Activated CD8-positive, alpha-beta T cell treated with anti-CD3 and anti-CD28 coated beads, Interleukin-2, amount 10 ng/mL, durations not matched to agents 7 days and 5 days (primary cell): ENCODE measurements at regions not wholly inside any gene's neighbourhood (a gene's known extent, or its start where the extent isn't known, plus 50 kb on each side); places are given as distances from the start of the nearest gene placed in this dataset.

Experiments
- ATAC-seq: fragments of 150-1000 bp; cut with Tn5 transposase; one replicate; pipeline ENCODE4 v1.10.0; 2021; ENCODE audit warnings: moderate library complexity
- CTCF ChIA-PET: fragments of 350-600 bp; sonication (Branson Sonifier 250); formaldehyde crosslinking; loops from one replicate; lab custom pipeline; 2021; ENCODE audit warnings: antibody characterized with exemption; lab: Charles Lee
- POLR2A ChIA-PET: fragments of 350-600 bp; sonication (Branson Sonifier 250); formaldehyde crosslinking; loops from one replicate; lab custom pipeline; 2021; ENCODE audit warnings: antibody characterized with exemption; lab: Charles Lee
- DNase-seq: peaks from one replicate; pipeline ENCODE4 v3.0.0-alpha.2; 2020
- H3K27ac Mint-ChIP-seq: one replicate; pipeline ENCODE4 v1.8.0; 2021; ENCODE audit warnings: mild to moderate bottlenecking, mixed read lengths
- H3K27me3 Mint-ChIP-seq: one replicate; pipeline ENCODE4 v1.8.0; 2021; ENCODE audit warnings: low read depth, mixed read lengths
- H3K36me3 Mint-ChIP-seq: one replicate; pipeline ENCODE4 v1.8.0; 2021; ENCODE audit warnings: low read depth, mixed read lengths
- H3K4me1 Mint-ChIP-seq: one replicate; pipeline ENCODE4 v1.8.0; 2021; ENCODE audit warnings: low read depth, mixed read lengths
- H3K4me3 Mint-ChIP-seq: one replicate; pipeline ENCODE4 v1.8.0; 2021; ENCODE audit warnings: mild to moderate bottlenecking, mixed read lengths
- H3K9me3 Mint-ChIP-seq: one replicate; pipeline ENCODE4 v1.8.0; 2022; ENCODE audit warnings: mixed read lengths; ENCODE audit not compliant: insufficient read depth

DNA sequence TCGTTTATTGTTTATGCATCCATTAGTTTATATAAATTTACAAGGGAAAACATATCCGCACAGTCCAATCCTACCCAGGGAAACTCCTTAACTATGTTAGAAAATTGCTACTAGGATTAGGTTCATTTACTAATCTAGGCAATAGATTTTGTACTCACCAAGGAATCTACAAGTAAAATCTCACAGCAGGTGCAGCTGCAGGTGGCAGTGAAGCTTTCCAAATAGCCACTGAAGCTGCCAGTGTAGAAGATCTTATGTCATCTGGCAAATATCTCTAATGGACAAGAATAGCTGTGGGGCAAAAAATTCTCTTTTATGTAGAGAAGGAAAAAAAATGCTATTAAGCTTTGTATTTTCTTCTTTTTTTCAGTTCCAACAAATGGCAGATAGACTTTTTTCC lies 963.4 kb upstream of the ADGRL4 start:
- H3K36me3 Mint-ChIP-seq: no peaks in the 10 kb centered on the region
- no peaks in the 10 kb centered on the region for H3K27me3 Mint-ChIP-seq
- ATAC-seq (no peak), DNase-seq (no peak)
- H3K9me3 Mint-ChIP-seq: peaks cover 5% of the 10 kb centered on the region
- H3K4me3 Mint-ChIP-seq: no peak overlapping the region
- CTCF ChIA-PET: no interaction called here
- no peak overlapping the region for H3K27ac Mint-ChIP-seq
- POLR2A ChIA-PET: no interaction called here
- H3K4me1 Mint-ChIP-seq: no peaks in the 10 kb centered on the region

DNA sequence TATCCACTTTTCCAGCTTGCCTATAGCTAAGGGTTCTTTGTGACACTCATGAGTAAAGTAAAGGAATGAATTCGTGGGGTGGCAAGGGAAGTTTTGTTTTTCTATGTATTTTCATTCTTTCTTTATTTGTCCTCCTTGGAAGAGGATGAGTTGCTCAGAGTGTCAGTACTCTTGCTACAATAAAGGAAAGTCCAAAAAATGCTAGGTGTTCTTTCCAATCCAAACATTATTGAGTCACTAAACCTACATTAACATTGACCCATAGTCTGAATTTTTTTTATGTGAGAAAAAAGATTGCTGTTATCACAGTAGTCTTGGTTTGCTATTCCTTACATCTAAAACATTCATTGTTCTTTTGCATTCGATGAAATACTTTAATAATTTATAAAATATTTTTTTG lies 959.9 kb upstream of the ADGRL4 start:
- ATAC-seq (no peak), DNase-seq (no peak)
- H3K4me1 Mint-ChIP-seq: no peaks in the 10 kb centered on the region
- POLR2A ChIA-PET: no interaction called here
- H3K36me3 Mint-ChIP-seq: no peaks in the 10 kb centered on the region
- no peaks in the 10 kb centered on the region for H3K27me3 Mint-ChIP-seq
- H3K4me3 Mint-ChIP-seq: no peak overlapping the region
- no peaks in the 10 kb centered on the region for H3K9me3 Mint-ChIP-seq
- CTCF ChIA-PET: no interaction called here
- no peak overlapping the region for H3K27ac Mint-ChIP-seq

DNA sequence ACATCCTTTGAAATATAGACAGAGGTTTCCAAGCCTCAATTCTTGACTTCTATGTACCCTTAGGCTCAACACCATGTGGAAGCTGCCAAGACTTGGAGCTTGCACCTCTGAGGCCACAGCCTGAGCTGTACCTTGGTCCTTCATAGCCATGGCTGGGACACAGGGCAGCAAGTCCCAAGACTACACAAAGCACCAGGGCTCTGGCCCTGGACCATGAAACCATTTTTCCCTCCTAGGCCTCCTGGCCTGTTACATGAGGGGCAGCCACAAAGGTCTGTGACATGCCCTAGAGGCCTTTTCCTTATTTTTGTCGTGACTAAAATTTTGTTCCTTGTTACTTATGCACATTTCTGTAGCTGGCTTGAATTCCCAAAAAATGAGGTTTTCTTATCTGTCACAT lies 953.1 kb upstream of the ADGRL4 start:
- H3K9me3 Mint-ChIP-seq: peaks cover 6% of the 10 kb centered on the region
- POLR2A ChIA-PET: no interaction called here
- DNase-seq (no peak), ATAC-seq (no peak)
- H3K4me3 Mint-ChIP-seq: no peak overlapping the region
- H3K27ac Mint-ChIP-seq: no peak overlapping the region
- H3K4me1 Mint-ChIP-seq: no peaks in the 10 kb centered on the region
- H3K27me3 Mint-ChIP-seq: no peaks in the 10 kb centered on the region
- CTCF ChIA-PET: no interaction called here
- no peaks in the 10 kb centered on the region for H3K36me3 Mint-ChIP-seq

DNA sequence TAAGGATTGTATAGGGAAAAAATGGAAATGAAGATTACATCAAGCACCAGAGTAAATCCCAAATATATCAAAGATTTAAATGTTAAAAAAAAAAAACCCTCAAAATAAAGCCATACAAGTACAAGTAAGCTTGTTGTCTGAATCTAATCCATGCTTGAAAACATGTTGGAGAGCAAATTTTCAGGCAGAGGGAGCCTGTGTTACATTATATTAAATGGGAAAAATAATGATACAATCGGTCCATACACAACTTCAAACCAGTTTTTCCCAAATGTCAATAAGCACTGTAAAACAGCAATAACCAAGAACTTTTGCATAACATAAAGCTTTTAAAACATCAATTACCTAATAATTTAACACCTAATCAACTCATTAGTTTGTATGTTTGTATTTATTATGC lies 949.4 kb upstream of the ADGRL4 start:
- ATAC-seq (no peak), DNase-seq (no peak)
- H3K9me3 Mint-ChIP-seq: peaks cover 6% of the 10 kb centered on the region
- H3K27me3 Mint-ChIP-seq: no peaks in the 10 kb centered on the region
- H3K27ac Mint-ChIP-seq: no peak overlapping the region
- ChIA-PET CTCF (no interaction called here), POLR2A (no interaction called here)
- no peaks in the 10 kb centered on the region for H3K36me3 Mint-ChIP-seq
- no peak overlapping the region for H3K4me3 Mint-ChIP-seq
- H3K4me1 Mint-ChIP-seq: no peaks in the 10 kb centered on the region

DNA sequence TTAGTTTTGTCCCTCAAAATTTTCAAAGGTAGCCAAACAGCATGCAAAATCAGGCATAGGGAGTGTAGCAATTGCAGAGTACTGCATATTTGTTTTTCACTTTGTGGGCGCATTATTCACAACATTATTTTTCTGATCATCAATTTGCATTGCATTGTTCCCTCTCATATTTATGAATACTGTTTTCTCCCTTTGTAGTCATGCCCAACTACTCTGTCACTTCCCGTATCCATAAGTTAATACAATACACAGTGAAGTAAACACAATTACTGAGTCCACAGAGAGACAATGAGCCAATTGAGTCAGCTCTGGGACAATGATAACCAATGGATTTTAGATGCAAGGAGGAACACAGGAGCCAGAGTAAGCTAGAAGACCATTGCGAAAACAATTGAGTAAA lies 944.0 kb upstream of the ADGRL4 start:
- H3K4me3 Mint-ChIP-seq: no peak overlapping the region

DNA sequence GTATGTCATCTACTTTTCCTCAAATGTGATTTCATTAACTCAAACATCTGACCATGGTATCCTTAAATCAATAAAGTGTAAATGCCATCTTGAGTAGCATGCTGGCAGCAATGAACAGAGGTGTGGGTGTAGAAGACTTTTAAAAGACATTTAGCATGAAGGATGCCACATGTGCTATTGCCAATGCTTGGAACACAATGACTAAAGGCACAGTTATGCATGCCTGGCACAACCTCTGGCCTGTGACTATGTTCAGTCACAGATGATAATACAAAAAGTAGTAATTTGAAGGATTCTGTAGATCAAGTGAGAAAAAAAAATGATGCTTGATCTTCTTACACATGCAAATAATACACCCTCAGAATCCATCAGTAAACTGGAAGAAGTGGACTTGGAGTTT lies 938.9 kb upstream of the ADGRL4 start:
- Mint-ChIP-seq H3K36me3 (no peaks in the 10 kb centered on the region), H3K4me1 (no peaks in the 10 kb centered on the region), H3K4me3 (no peak overlapping the region), H3K9me3 (no peaks in the 10 kb centered on the region), H3K27ac (no peak overlapping the region), H3K27me3 (no peaks in the 10 kb centered on the region)
- ChIA-PET CTCF (no interaction called here), POLR2A (no interaction called here)
- DNase-seq (no peak), ATAC-seq (no peak)

More for the DNA sequence above, 944.0 kb upstream of the ADGRL4 start:
- ChIA-PET CTCF (no interaction called here), POLR2A (no interaction called here)
- Mint-ChIP-seq H3K27ac (no peak overlapping the region), H3K36me3 (no peaks in the 10 kb centered on the region), H3K9me3 (peaks cover 6% of the 10 kb centered on the region), H3K4me1 (no peaks in the 10 kb centered on the region), H3K27me3 (no peaks in the 10 kb centered on the region)
- ATAC-seq: no peak
- no peak for DNase-seq

DNA sequence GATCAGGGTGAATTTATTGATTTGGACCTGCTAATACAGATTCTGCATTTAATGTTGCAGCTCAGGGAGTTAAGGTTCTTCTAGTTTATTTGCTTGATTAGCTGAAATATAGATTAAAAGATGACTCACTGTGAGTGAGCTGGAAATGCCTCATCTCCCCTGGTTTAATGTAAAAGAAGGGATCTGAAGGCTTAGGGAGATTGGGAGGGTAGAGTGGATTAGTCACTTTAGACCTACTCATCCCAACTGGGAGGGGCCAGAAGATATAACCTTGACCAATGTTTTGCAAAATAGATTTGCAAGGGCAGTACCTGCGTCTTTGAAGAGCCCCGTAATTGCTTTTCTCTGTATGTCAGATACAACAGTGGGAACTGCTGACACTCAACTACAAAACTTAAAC lies 922.8 kb upstream of the ADGRL4 start:
- ChIA-PET CTCF (no interaction called here), POLR2A (no interaction called here)
- Mint-ChIP-seq H3K4me1 (no peaks in the 10 kb centered on the region), H3K36me3 (no peaks in the 10 kb centered on the region), H3K27me3 (no peaks in the 10 kb centered on the region), H3K9me3 (peaks cover 7% of the 10 kb centered on the region), H3K4me3 (no peak overlapping the region), H3K27ac (no peak overlapping the region)
- ATAC-seq (no peak), DNase-seq (no peak)

DNA sequence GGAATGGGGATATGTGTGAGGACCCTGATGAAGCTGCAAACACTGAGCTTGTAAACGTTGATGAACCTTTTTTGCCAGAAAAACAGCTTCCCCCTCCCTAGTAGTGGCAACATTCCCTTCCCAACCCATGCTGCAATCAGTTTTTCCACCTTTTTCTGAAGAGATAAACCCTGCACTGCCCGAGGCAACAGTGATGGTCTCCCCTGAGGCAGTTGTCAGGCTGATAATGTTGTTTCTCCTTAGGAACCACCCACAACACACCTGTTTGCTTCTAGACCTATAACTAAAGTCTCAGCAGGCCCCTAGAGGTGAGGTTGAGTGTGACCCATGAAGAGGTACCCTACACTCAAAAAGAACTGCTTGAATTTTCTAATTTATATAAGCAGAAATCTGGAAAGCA lies 922.4 kb upstream of the ADGRL4 start:
- H3K27ac Mint-ChIP-seq: no peak overlapping the region
- H3K27me3 Mint-ChIP-seq: no peaks in the 10 kb centered on the region

DNA sequence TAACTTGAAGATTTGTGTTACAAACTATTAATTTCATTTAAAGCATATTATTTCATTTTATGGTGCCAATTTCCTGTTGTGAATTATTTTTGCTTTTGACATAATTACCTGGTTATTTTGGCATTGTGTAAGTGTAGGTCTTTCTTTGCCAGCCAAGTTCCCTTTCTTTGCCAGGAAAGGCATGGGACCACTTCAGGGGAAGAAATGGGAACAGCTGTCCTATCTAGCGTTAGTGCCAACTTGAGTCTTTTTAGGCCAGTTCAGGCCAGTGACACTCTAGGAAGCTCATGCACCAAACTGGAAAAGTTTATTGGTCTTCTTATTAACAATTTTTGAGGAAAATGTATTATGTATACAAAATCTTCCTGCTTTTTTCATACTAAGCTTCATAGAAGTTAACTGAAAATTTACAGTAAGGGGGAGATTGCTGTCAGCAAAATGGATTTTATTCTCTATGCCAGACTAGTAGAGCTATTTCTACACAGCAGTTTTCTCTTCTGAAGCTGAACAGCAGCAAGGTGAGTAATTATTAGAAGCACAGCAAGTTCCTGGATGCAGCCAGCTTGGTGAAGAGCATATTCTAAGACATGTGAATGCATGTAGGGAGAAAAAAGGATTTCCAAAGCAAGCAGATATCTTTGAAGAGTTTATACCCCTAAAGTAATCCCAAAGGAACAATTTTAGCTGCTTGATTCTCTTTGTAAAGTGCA lies 914.6 kb upstream of the ADGRL4 start:
- Mint-ChIP-seq H3K27ac (no peak overlapping the region), H3K4me1 (no peaks in the 10 kb centered on the region), H3K27me3 (no peaks in the 10 kb centered on the region), H3K36me3 (no peaks in the 10 kb centered on the region), H3K9me3 (peaks cover 18% of the 10 kb centered on the region), H3K4me3 (no peak overlapping the region)
- ATAC-seq (no peak), DNase-seq (no peak)
- CTCF ChIA-PET: no interaction called here
- POLR2A ChIA-PET: no interaction called here

More for the DNA sequence above, 922.4 kb upstream of the ADGRL4 start:
- Mint-ChIP-seq H3K4me1 (no peaks in the 10 kb centered on the region), H3K4me3 (no peak overlapping the region), H3K9me3 (peaks cover 8% of the 10 kb centered on the region), H3K36me3 (no peaks in the 10 kb centered on the region)
- CTCF ChIA-PET: no interaction called here
- POLR2A ChIA-PET: no interaction called here
- DNase-seq: no peak
- no peak for ATAC-seq

DNA sequence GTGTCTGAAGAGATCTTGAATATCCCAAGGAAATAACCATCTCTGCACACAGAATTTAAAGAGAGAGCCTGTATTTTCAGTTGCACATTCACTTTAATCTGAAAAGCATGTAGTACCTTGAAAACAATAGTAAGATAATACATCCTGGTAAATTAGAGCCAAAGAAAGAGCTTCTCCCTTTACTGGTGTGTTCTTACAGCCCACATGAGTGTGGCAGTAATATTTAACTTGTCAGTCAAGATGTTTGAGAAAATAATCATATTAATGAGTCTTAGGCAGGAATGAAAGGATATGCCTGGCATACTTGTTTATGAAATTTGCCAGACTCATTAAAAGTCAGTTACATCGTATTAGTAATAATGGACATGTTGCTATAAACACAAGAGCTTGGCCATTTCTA lies 908.4 kb upstream of the ADGRL4 start:
- POLR2A ChIA-PET: no interaction called here
- Mint-ChIP-seq H3K36me3 (no peaks in the 10 kb centered on the region), H3K27ac (no peak overlapping the region), H3K9me3 (peaks cover 11% of the 10 kb centered on the region), H3K4me3 (no peak overlapping the region), H3K27me3 (no peaks in the 10 kb centered on the region), H3K4me1 (no peaks in the 10 kb centered on the region)
- DNase-seq (no peak), ATAC-seq (no peak)
- CTCF ChIA-PET: no interaction called here

DNA sequence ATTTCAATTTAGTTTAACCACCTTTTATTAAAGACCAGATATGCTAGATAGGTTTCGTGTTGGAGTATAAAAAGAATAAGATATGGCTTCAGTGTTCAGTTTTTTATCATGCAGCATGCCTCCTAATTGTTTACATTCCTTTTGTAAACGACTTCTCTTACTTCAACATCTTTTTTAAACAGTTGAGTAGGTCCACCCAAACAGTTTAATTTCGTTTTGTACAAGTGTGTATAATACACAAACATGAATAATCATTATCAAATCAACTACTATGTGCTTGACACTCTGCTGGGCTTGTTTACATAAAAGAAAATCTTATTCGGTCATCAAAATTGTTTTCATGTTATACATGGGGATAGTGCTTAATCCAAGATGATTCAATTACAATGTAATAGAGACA lies 906.3 kb upstream of the ADGRL4 start:
- Mint-ChIP-seq H3K4me3 (no peak overlapping the region), H3K27me3 (no peaks in the 10 kb centered on the region), H3K9me3 (peaks cover 6% of the 10 kb centered on the region), H3K27ac (no peak overlapping the region), H3K4me1 (no peaks in the 10 kb centered on the region), H3K36me3 (no peaks in the 10 kb centered on the region)
- CTCF ChIA-PET: no interaction called here
- ATAC-seq: no peak
- no peak for DNase-seq
- POLR2A ChIA-PET: no interaction called here

DNA sequence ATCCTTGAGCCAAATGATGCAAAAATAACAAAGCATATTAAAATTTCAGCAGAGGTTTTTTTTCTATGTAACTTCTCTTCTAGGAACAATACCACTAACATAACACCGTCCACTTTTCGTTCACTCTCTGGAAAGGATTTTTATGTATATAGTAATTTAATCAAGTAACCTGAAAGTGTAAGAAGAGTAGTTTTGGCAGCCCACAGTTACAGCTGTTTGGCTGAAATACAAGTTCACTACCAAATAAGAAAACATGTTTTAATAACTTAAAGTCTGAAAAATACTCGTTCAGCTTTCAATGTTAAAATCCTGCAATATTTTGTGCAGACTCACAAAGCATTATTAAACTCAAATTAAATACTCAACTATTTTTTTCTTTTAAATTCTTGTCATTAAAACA lies 896.8 kb upstream of the ADGRL4 start:
- POLR2A ChIA-PET: no interaction called here
- no peak overlapping the region for H3K4me3 Mint-ChIP-seq
- no peaks in the 10 kb centered on the region for H3K27me3 Mint-ChIP-seq
- CTCF ChIA-PET: no interaction called here
- no peak for DNase-seq
- no peak for ATAC-seq
- peaks cover 8% of the 10 kb centered on the region for H3K9me3 Mint-ChIP-seq
- no peaks in the 10 kb centered on the region for H3K4me1 Mint-ChIP-seq
- H3K36me3 Mint-ChIP-seq: no peaks in the 10 kb centered on the region
- no peak overlapping the region for H3K27ac Mint-ChIP-seq

DNA sequence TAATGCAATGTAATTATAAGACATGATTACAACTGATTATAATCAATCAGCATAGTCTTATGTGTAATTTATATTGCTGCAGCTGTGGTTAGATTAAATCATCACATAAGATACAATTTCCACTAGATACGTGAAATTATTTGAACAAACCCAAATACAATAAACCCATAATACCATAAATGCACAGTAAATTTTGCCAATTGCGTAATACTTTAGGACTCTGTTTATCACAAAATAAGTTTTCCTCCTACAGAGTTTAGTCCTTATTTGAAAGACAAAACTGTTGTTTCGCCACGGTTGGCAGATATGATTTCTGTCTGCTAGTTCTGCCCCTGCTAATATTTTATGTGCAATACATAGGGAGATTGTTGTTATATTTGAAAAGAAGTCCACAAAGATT lies 895.9 kb upstream of the ADGRL4 start:
- CTCF ChIA-PET: no interaction called here
- no peaks in the 10 kb centered on the region for H3K4me1 Mint-ChIP-seq
- H3K4me3 Mint-ChIP-seq: no peak overlapping the region
- ATAC-seq (no peak), DNase-seq (no peak)
- peaks cover 7% of the 10 kb centered on the region for H3K9me3 Mint-ChIP-seq
- POLR2A ChIA-PET: no interaction called here
- no peaks in the 10 kb centered on the region for H3K27me3 Mint-ChIP-seq
- H3K27ac Mint-ChIP-seq: no peak overlapping the region
- no peaks in the 10 kb centered on the region for H3K36me3 Mint-ChIP-seq
